Transverse colon (tissue), 3 donors: ENCODE measurements at regions not wholly inside any gene's neighbourhood (a gene's known extent, or its start where the extent isn't known, plus 50 kb on each side); places are given as distances from the start of the nearest gene placed in this dataset.

Experiments used
- POLR2A ChIP-seq: fragments of 450-650 bp; IDR thresholded peaks from one replicate; pipeline ENCODE4 v1.6.1; 2016; ENCODE audit warnings: antibody characterized with exemption, mild to moderate bottlenecking, moderate library complexity
- TF ChIP-seq, protein P1 (sequence below), 5 experiments: fragments of 200-600 bp in 3 of 5; fragments of 450-650 bp in 2 of 5; sonication (generic) in 3 of 5; IDR thresholded peaks; 1 replicate in 2 of 5; 2 replicates in 3 of 5; pipeline ENCODE4 v1.5.1; 2016 to 2017; ENCODE audit warnings: antibody characterized with exemption in 5 of 5, inconsistent platforms in 3 of 5, mild to moderate bottlenecking in 2 of 5, moderate library complexity in 1 of 5

DNA sequence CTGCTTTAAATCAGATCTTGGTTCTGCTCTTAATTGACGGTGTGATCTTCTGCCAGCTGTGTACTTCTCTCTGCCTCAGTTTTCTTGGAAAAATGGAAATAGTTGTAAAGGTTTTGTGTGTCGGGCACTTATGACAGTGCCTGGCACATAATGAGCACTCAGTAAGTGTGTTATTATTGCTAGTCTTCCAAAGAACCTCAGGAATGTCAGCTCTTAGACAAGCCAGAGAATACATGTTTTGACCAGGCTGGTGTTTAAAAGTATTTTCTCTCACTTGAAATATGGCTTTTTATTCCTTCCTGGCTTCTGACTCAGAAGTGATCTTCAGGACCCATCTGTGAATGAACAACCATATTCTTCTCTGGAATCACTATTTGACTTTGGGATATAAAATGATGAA is 304.1 kb downstream of the SNAPC1 start:
- TF ChIP-seq POLR2A = no peak
- TF ChIP-seq, protein P1, sequence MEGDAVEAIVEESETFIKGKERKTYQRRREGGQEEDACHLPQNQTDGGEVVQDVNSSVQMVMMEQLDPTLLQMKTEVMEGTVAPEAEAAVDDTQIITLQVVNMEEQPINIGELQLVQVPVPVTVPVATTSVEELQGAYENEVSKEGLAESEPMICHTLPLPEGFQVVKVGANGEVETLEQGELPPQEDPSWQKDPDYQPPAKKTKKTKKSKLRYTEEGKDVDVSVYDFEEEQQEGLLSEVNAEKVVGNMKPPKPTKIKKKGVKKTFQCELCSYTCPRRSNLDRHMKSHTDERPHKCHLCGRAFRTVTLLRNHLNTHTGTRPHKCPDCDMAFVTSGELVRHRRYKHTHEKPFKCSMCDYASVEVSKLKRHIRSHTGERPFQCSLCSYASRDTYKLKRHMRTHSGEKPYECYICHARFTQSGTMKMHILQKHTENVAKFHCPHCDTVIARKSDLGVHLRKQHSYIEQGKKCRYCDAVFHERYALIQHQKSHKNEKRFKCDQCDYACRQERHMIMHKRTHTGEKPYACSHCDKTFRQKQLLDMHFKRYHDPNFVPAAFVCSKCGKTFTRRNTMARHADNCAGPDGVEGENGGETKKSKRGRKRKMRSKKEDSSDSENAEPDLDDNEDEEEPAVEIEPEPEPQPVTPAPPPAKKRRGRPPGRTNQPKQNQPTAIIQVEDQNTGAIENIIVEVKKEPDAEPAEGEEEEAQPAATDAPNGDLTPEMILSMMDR (IDR thresholded peaks at IDR 0.05) = no peak
